Peyer's patch (tissue), 4 donors: ENCODE measurements at regions not wholly inside any gene's neighbourhood (a gene's known extent, or its start where the extent isn't known, plus 50 kb on each side); places are given as distances from the start of the nearest gene placed in this dataset.

Experiments
- POLR2A ChIP-seq, 2 donors: fragments of 450-650 bp; IDR thresholded peaks; one replicate each; pipeline ENCODE4 v1.5.1; 2017; ENCODE audit warnings: antibody characterized with exemption in 2 of 2, mild to moderate bottlenecking in 2 of 2, moderate library complexity in 2 of 2
- TF ChIP-seq, protein P1 (sequence below), 6 experiments: fragments of 450-650 bp in 4 of 6; fragments of 200-600 bp in 2 of 6; sonication (generic) in 1 of 6; IDR thresholded peaks; one replicate each; pipeline ENCODE4 v1.5.1; 2017 to 2019; ENCODE audit warnings: antibody characterized with exemption in 6 of 6, mild to moderate bottlenecking in 3 of 6, moderate library complexity in 1 of 6

DNA sequence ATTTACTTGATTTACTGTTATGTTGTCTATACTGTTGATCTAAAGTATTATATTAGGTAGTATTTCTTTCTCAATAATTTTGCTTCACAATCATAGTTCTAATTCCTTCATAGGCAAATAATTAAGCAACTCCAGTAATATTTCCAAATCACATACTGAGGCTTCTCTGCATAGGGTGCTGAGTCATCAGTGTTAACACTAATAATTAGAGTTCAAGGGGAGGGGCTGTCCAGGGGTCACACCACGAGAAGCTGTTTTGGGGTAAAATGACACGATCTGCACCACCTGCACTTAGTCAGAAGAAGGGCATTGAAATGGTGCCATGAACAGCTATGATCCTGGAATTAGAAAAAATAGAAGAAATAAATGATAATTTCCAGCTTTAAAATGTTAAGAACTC, 1230.9 kb upstream of the SLC10A2 start:
- TF ChIP-seq, protein P1, sequence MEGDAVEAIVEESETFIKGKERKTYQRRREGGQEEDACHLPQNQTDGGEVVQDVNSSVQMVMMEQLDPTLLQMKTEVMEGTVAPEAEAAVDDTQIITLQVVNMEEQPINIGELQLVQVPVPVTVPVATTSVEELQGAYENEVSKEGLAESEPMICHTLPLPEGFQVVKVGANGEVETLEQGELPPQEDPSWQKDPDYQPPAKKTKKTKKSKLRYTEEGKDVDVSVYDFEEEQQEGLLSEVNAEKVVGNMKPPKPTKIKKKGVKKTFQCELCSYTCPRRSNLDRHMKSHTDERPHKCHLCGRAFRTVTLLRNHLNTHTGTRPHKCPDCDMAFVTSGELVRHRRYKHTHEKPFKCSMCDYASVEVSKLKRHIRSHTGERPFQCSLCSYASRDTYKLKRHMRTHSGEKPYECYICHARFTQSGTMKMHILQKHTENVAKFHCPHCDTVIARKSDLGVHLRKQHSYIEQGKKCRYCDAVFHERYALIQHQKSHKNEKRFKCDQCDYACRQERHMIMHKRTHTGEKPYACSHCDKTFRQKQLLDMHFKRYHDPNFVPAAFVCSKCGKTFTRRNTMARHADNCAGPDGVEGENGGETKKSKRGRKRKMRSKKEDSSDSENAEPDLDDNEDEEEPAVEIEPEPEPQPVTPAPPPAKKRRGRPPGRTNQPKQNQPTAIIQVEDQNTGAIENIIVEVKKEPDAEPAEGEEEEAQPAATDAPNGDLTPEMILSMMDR (IDR thresholded peaks at IDR 0.05): no peak
- TF ChIP-seq POLR2A (IDR thresholded peaks at IDR 0.05): no peak
